Adrenal gland (tissue), 5 donors: ENCODE measurements at regions not wholly inside any gene's neighbourhood (a gene's known extent, or its start where the extent isn't known, plus 50 kb on each side); places are given as distances from the start of the nearest gene placed in this dataset.

Experiments
- CTCF ChIP-seq, 6 experiments: fragments of 450-650 bp in 4 of 6; fragments of 200-600 bp in 2 of 6; sonication (generic) in 1 of 6; IDR thresholded peaks; 1 replicate in 5 of 6; 2 replicates in 1 of 6; pipeline versions ENCODE4 v1.5.1 to v1.8.0; 2016 to 2021; ENCODE audit warnings: antibody characterized with exemption in 6 of 6, mild to moderate bottlenecking in 2 of 6, moderate library complexity in 1 of 6
- POLR2A ChIP-seq, 2 donors: fragments of 450-650 bp; IDR thresholded peaks; one replicate each; pipeline ENCODE4 v1.6.1; 2017; ENCODE audit warnings: antibody characterized with exemption in 2 of 2, mild to moderate bottlenecking in 2 of 2, moderate library complexity in 1 of 2
- donor health status: DM: no; HTN: no; CAD: no.

GRCh38 chr2:217647226-217647625 lies 355.6 kb downstream of the TNS1 start:
- TF ChIP-seq CTCF (IDR thresholded peaks at IDR 0.05) = no peak
- no peak for TF ChIP-seq POLR2A (IDR thresholded peaks at IDR 0.05)
